ACC112 (cell line): ENCODE measurements at regions not wholly inside any gene's neighbourhood (a gene's known extent, or its start where the extent isn't known, plus 50 kb on each side); places are given as distances from the start of the nearest gene placed in this dataset.

Source experiments
- H2AFZ ChIP-seq: fragments of 200-600 bp; sonication (generic); one replicate; pipeline ENCODE4 v1.6.0; 2017; ENCODE audit warnings: antibody characterized with exemption, low read length; ENCODE audit not compliant: unreplicated experiment
- H3K27ac ChIP-seq: fragments of 200-600 bp; sonication (generic); 2 replicates; pipeline ENCODE4 v1.5.1; 2014; ENCODE audit warnings: low read depth, mild to moderate bottlenecking, antibody characterized with exemption, low read length, moderate library complexity
- H3K27me3 ChIP-seq: fragments of 200-600 bp; sonication (generic); 2 replicates; pipeline ENCODE4 v1.6.1; 2014; ENCODE audit warnings: mild to moderate bottlenecking, antibody characterized with exemption, low read length, moderate library complexity, mixed read lengths; ENCODE audit not compliant: insufficient read depth
- H3K36me3 ChIP-seq: fragments of 200-600 bp; sonication (generic); 2 replicates; pipeline ENCODE4 v1.6.1; 2016; ENCODE audit warnings: mild to moderate bottlenecking, antibody characterized with exemption, low read length, moderate library complexity, mixed read lengths; ENCODE audit not compliant: insufficient read depth
- H3K4me1 ChIP-seq: fragments of 200-600 bp; sonication (generic); one replicate; pipeline ENCODE4 v1.6.1; 2016; ENCODE audit warnings: low read length, mixed read lengths; ENCODE audit not compliant: insufficient read depth, unreplicated experiment, control insufficient read depth
- H3K4me3 ChIP-seq: fragments of 200-600 bp; sonication (generic); 2 replicates; pipeline ENCODE4 v1.5.1; 2014; ENCODE audit warnings: mild to moderate bottlenecking, low read depth, low read length
- H3K79me2 ChIP-seq: fragments of 200-600 bp; sonication (generic); one replicate; pipeline ENCODE4 v1.6.0; 2016; ENCODE audit warnings: low read length; ENCODE audit not compliant: control insufficient read depth, unreplicated experiment, insufficient read depth

- H3K79me2 ChIP-seq = no peaks in the 10 kb centered on the region
- H3K27me3 ChIP-seq = no peaks in the 10 kb centered on the region
- H2AFZ ChIP-seq = no peak overlapping the region
- no peaks in the 10 kb centered on the region for H3K4me1 ChIP-seq
- no peak overlapping the region for H3K4me3 ChIP-seq
- no peak overlapping the region for H3K27ac ChIP-seq
- no peaks in the 10 kb centered on the region for H3K36me3 ChIP-seq
These were observed 530.8 kb downstream of the GRXCR1 start for GRCh38 chr4:43423276-43423675.

DNA sequence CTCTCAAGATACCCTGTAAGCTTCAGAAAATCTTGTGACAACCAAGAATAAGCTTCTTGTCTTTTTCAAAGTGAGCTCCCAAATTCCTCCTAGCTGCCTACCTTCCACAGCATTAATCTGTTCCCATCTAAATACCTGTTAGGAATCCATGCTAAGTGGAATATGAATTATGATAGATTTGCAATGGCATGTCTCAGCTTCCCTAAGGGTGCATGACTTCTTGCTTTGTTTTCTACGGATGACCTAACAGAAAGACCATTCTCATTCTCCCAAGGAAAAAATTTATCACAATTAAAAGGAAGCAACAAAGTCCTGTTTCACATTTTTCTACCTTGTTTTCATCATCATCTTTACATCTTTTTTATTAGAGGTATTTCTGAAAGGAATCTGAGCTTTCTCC, 532.7 kb downstream of the GRXCR1 start:
- Histone ChIP-seq H3K27me3 (no peaks in the 10 kb centered on the region), H3K4me1 (no peaks in the 10 kb centered on the region), H3K79me2 (no peaks in the 10 kb centered on the region), H2AFZ (no peak overlapping the region), H3K27ac (no peak overlapping the region), H3K4me3 (no peak overlapping the region), H3K36me3 (no peaks in the 10 kb centered on the region)

- Histone ChIP-seq H3K79me2 (no peaks in the 10 kb centered on the region), H3K27ac (no peak overlapping the region), H3K27me3 (no peaks in the 10 kb centered on the region), H3K36me3 (no peaks in the 10 kb centered on the region), H2AFZ (no peak overlapping the region), H3K4me3 (no peak overlapping the region), H3K4me1 (no peaks in the 10 kb centered on the region)
These were observed 542.8 kb downstream of the GRXCR1 start for GRCh38 chr4:43435291-43435690.

- H2AFZ ChIP-seq = no peak overlapping the region
- H3K36me3 ChIP-seq = no peaks in the 10 kb centered on the region
- H3K4me3 ChIP-seq = no peak overlapping the region
- no peaks in the 10 kb centered on the region for H3K79me2 ChIP-seq
- peaks cover 3% of the 10 kb centered on the region for H3K4me1 ChIP-seq
- H3K27ac ChIP-seq = no peak overlapping the region
- no peaks in the 10 kb centered on the region for H3K27me3 ChIP-seq
These were observed 560.4 kb downstream of the GRXCR1 start for GRCh38 chr4:43452948-43453347.

- H2AFZ ChIP-seq = peak overlapping the region; percentile 22
- H3K27ac ChIP-seq = no peak overlapping the region
- peak overlapping the region; percentile 29; the same call in 1 of the 2 replicates for H3K4me3 ChIP-seq
These were observed 563.9 kb downstream of the GRXCR1 start for GRCh38 chr4:43456383-43456782.

DNA sequence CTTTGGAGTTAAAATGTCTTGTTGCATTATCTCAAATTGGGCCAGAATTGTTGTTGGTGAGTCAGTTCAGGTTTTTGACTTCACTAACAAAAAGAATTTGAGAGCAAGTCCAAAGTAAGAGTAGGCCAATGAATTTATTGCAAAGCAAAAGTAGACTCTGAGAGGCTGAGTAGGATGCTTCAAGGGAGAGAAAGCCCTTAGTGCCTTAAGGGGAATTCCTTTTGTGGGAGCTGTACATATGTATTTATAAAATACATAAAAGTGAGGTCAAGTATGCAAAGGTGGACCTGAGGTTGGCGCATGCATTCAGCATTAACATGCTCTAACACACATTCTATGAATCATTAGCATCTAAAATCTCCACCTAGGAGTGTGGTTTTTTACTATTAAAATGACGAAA, 565.4 kb downstream of the GRXCR1 start:
- no peak overlapping the region for H2AFZ ChIP-seq
- no peaks in the 10 kb centered on the region for H3K36me3 ChIP-seq
- H3K4me1 ChIP-seq = peaks cover 3% of the 10 kb centered on the region
- no peaks in the 10 kb centered on the region for H3K27me3 ChIP-seq
- H3K4me3 ChIP-seq = no peak overlapping the region
- no peaks in the 10 kb centered on the region for H3K79me2 ChIP-seq
- H3K27ac ChIP-seq = no peak overlapping the region

More at GRCh38 chr4:43456383-43456782, 563.9 kb downstream of the GRXCR1 start:
- H3K36me3 ChIP-seq = no peaks in the 10 kb centered on the region
- H3K79me2 ChIP-seq = no peaks in the 10 kb centered on the region
- H3K4me1 ChIP-seq = peaks cover 3% of the 10 kb centered on the region
- H3K27me3 ChIP-seq = no peaks in the 10 kb centered on the region

GRCh38 chr4:43458293-43458692, 565.8 kb downstream of the GRXCR1 start:
- H3K4me1 ChIP-seq = peaks cover 3% of the 10 kb centered on the region
- H3K27me3 ChIP-seq = no peaks in the 10 kb centered on the region
- H3K27ac ChIP-seq = no peak overlapping the region
- H3K36me3 ChIP-seq = no peaks in the 10 kb centered on the region
- H3K79me2 ChIP-seq = no peaks in the 10 kb centered on the region
- no peak overlapping the region for H2AFZ ChIP-seq
- H3K4me3 ChIP-seq = no peak overlapping the region

DNA sequence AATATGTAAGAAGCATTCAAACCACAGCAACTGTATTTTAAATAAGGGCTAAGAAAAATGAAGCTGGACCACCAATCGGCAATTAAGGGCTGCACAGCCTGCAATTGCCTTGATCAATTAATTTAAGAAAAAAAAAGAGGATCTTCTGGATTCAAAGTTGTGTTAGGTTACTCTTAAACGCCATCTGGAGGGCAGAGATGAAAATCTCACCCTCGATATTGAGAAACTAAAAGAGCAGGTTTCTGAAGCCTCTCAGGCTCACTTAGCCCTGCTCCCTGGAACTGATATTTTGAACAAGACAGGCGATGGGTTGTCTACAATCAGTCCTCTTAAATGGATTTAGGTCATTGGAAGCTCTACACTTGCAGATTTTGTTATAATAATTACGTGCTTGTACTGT, 579.4 kb downstream of the GRXCR1 start:
- H3K27me3 ChIP-seq = no peaks in the 10 kb centered on the region
- H3K79me2 ChIP-seq = no peaks in the 10 kb centered on the region
- no peaks in the 10 kb centered on the region for H3K4me1 ChIP-seq
- no peak overlapping the region for H3K4me3 ChIP-seq
- no peak overlapping the region for H2AFZ ChIP-seq
- H3K36me3 ChIP-seq = no peaks in the 10 kb centered on the region
- no peak overlapping the region for H3K27ac ChIP-seq

GRCh38 chr4:43481526-43481925, 589.0 kb downstream of the GRXCR1 start:
- Histone ChIP-seq H3K36me3 (no peaks in the 10 kb centered on the region), H3K27me3 (no peaks in the 10 kb centered on the region), H3K4me3 (no peak overlapping the region), H3K79me2 (no peaks in the 10 kb centered on the region), H3K4me1 (no peaks in the 10 kb centered on the region), H3K27ac (no peak overlapping the region), H2AFZ (no peak overlapping the region)

DNA sequence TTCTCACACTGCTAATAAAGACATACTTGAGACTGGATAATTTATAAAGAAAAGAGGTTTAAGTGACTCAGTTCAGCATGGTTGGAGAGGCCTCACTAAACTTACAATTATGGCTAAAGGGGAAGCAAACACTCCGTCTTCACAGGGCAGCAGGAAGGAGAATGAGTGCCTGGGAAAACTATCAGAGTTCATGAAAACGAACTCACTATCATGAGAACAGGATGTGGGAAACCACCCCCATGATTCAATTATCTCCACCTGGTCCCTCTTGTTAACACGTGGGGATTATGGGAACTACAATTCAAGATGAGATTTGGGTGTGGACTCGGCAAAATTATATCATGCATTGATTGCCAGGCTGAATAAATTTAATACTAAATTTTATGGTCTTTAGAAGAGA, 592.7 kb downstream of the GRXCR1 start:
- H2AFZ ChIP-seq = no peak overlapping the region
- no peak overlapping the region for H3K27ac ChIP-seq
- H3K4me3 ChIP-seq = no peak overlapping the region
- H3K4me1 ChIP-seq = no peaks in the 10 kb centered on the region
- no peaks in the 10 kb centered on the region for H3K79me2 ChIP-seq
- H3K36me3 ChIP-seq = no peaks in the 10 kb centered on the region
- H3K27me3 ChIP-seq = no peaks in the 10 kb centered on the region

- Histone ChIP-seq H3K36me3 (no peaks in the 10 kb centered on the region), H3K4me3 (peak overlapping the region; percentile 56; the same call in 1 of the 2 replicates), H3K27ac (no peak overlapping the region), H3K27me3 (no peaks in the 10 kb centered on the region), H2AFZ (no peak overlapping the region), H3K79me2 (no peaks in the 10 kb centered on the region), H3K4me1 (no peaks in the 10 kb centered on the region)
These were observed 603.7 kb downstream of the GRXCR1 start for GRCh38 chr4:43496188-43496587.
